Esophagus muscularis mucosa (tissue), 2 donors: ENCODE measurements at regions not wholly inside any gene's neighbourhood (a gene's known extent, or its start where the extent isn't known, plus 50 kb on each side); places are given as distances from the start of the nearest gene placed in this dataset.

Experiments
- POLR2A ChIP-seq: fragments of 450-650 bp; IDR thresholded peaks from one replicate; pipeline ENCODE4 v1.6.1; 2017; ENCODE audit warnings: antibody characterized with exemption, moderate library complexity, mild to moderate bottlenecking, low read depth
- POLR2AphosphoS5 ChIP-seq, 2 donors: sonication (generic); formaldehyde crosslinking; IDR thresholded peaks; one replicate each; pipeline ENCODE4 v1.6.1; 2017; ENCODE audit warnings: antibody characterized with exemption in 2 of 2

GRCh38 chr2:71997843-71998242 lies 149.8 kb downstream of the CYP26B1 start:
- no peak for TF ChIP-seq POLR2AphosphoS5 (IDR thresholded peaks at IDR 0.05)
- no peak for TF ChIP-seq POLR2A
